Endothelial cell of umbilical vein (primary cell): ENCODE measurements at regions not wholly inside any gene's neighbourhood (a gene's known extent, or its start where the extent isn't known, plus 50 kb on each side); places are given as distances from the start of the nearest gene placed in this dataset.

Source experiments
- BruUV-seq: library from RNA; stranded (reverse); fragments of 400-500 nt; replicated peaks from 2 replicates; lab custom pipeline; 2021; lab: Mats Ljungman, UMichigan
- CTCF ChIA-PET: fragments of 300-600, 350-600 bp; sonication (Branson Sonifier 250); formaldehyde crosslinking; loops from one replicate; lab custom pipeline; 2021; ENCODE audit warnings: antibody characterized with exemption, inconsistent platforms; lab: Charles Lee
- POLR2A ChIA-PET: fragments of 300-600, 350-600 bp; sonication (Branson Sonifier 250); formaldehyde crosslinking; loops from one replicate; lab custom pipeline; 2021; ENCODE audit warnings: antibody characterized with exemption, inconsistent platforms; lab: Charles Lee
- DNase-seq: peaks from one replicate; pipeline ENCODE4 v3.0.0-alpha.2; 2011; ENCODE audit warnings: low read depth, low spot score
- FAIRE-seq: peaks from 2 replicates; lab custom pipeline; 2011; peaks lifted over from hg19 to GRCh38; lab: Jason Lieb, UNC
- H2AFZ ChIP-seq: 2 replicates; pipeline ENCODE4 v1.6.0; 2012; ENCODE audit warnings: low read depth, low read length, control low read depth, inconsistent platforms
- H3K27ac ChIP-seq: 2 replicates; pipeline ENCODE4 v1.5.1; 2011; ENCODE audit warnings: low read depth, mild to moderate bottlenecking, control low read depth, low read length, moderate library complexity; ENCODE audit not compliant: insufficient read depth
- H3K27me3 ChIP-seq, 2 experiments: 2 replicates each; pipeline versions ENCODE4 v1.6.0 to v1.6.1; 2011; ENCODE audit warnings: low read length in 2 of 2, mixed read lengths in 1 of 2; ENCODE audit not compliant: control insufficient read depth in 2 of 2, insufficient read depth in 2 of 2
- H3K36me3 ChIP-seq, 2 experiments: 2 replicates in 1 of 2; 3 replicates in 1 of 2; pipeline ENCODE4 v1.5.1; 2011; ENCODE audit warnings: low read length in 2 of 2, mild to moderate bottlenecking in 1 of 2, moderate library complexity in 1 of 2; ENCODE audit not compliant: control insufficient read depth in 2 of 2, insufficient read depth in 2 of 2; ENCODE audit errors: extremely low read depth in 1 of 2
- H3K4me1 ChIP-seq: 3 replicates; pipeline ENCODE4 v1.5.1; 2011; ENCODE audit warnings: mild to moderate bottlenecking, low read length; ENCODE audit not compliant: control insufficient read depth, insufficient read depth; ENCODE audit errors: extremely low read depth
- H3K4me2 ChIP-seq: 2 replicates; pipeline ENCODE4 v1.6.1; 2011; ENCODE audit warnings: low read length, control low read depth, mixed read lengths; ENCODE audit not compliant: insufficient read depth
- H3K4me3 ChIP-seq, 3 experiments: fragments of 200-600 bp in 1 of 3; sonication (generic), shearing (Covaris generic) in 1 of 3; replicated peaks in 1 of 3; 2 replicates each; pipeline ENCODE4 v1.5.1; 2011 to 2016; ENCODE audit warnings: control low read depth in 3 of 3, low read length in 3 of 3, mild to moderate bottlenecking in 2 of 3, inconsistent platforms in 1 of 3, low read depth in 1 of 3, moderate library complexity in 1 of 3; ENCODE audit not compliant: insufficient read depth in 1 of 3
- H3K79me2 ChIP-seq: 2 replicates; pipeline ENCODE4 v1.6.0; 2012; ENCODE audit warnings: low read length, inconsistent platforms; ENCODE audit not compliant: control insufficient read depth, insufficient read depth
- H3K9ac ChIP-seq: replicated peaks from 2 replicates; pipeline ENCODE3; 2011; ENCODE audit warnings: low read length, control low read depth; ENCODE audit not compliant: insufficient read depth; ENCODE audit errors: extremely low read depth
- H3K9me1 ChIP-seq: replicated peaks from 3 replicates; pipeline ENCODE4 v1.6.0; 2011; ENCODE audit warnings: mild to moderate bottlenecking, low read length; ENCODE audit not compliant: control insufficient read depth, insufficient read depth; ENCODE audit errors: extremely low read depth
- H3K9me3 ChIP-seq: replicated peaks from 2 replicates; pipeline ENCODE4 v1.5.1; 2012; ENCODE audit warnings: low read length, inconsistent platforms; ENCODE audit not compliant: control insufficient read depth, insufficient read depth
- H4K20me1 ChIP-seq: replicated peaks from 2 replicates; pipeline ENCODE3; 2011; ENCODE audit warnings: mild to moderate bottlenecking, low read length; ENCODE audit not compliant: control insufficient read depth, insufficient read depth; ENCODE audit errors: extremely low read depth
- FOS ChIP-seq: IDR thresholded peaks from 2 replicates; pipeline ENCODE4 v1.6.1; 2011; ENCODE audit warnings: mild to moderate bottlenecking, low read length, moderate library complexity, borderline replicate concordance; ENCODE audit not compliant: insufficient read depth
- GATA2 ChIP-seq: IDR thresholded peaks from 2 replicates; pipeline ENCODE4 v1.7.0; 2011; ENCODE audit warnings: low read depth, mild to moderate bottlenecking, moderate library complexity, mixed read lengths, low read length; ENCODE audit not compliant: insufficient read length, insufficient read depth
- MYC ChIP-seq: IDR thresholded peaks from one replicate; pipeline ENCODE4 v1.6.1; 2011; ENCODE audit warnings: mild to moderate bottlenecking, low read depth, low read length
- POLR2A ChIP-seq: IDR thresholded peaks from 2 replicates; pipeline ENCODE4 v1.6.1; 2012; ENCODE audit warnings: low read depth, mild to moderate bottlenecking, control low read depth, low read length
- POLR2AphosphoS5 ChIP-seq: IDR thresholded peaks from 2 replicates; pipeline ENCODE4 v1.6.1; 2012; ENCODE audit warnings: low read depth, mild to moderate bottlenecking, control low read depth, low read length, moderate library complexity; ENCODE audit not compliant: insufficient read depth
- dilution Hi-C: fragments of 300-500 bp; cut with MboI; formaldehyde crosslinking; loops from one replicate; pipeline ENCODE4 v1.15.0; 2019; ENCODE audit warnings: low sequenced_read_pairs; ENCODE audit not compliant: extremely low pct_ligation_motif_present
- intact Hi-C: fragments of 100-400 bp; cut with micrococcal nuclease; formaldehyde crosslinking; loops from one replicate; pipeline ENCODE4 v1.10.0; 2022
- TF ChIP-seq, protein P1 (sequence below): IDR thresholded peaks from 2 replicates; pipeline ENCODE4 v1.6.1; 2011; ENCODE audit not compliant: insufficient read depth, insufficient read length
- TF ChIP-seq, protein P2 (sequence below), 2 donors: IDR thresholded peaks; 1 replicate in 1 of 2; 2 replicates in 1 of 2; pipeline ENCODE4 v1.5.1; 2011; ENCODE audit warnings: low read length in 2 of 2, mild to moderate bottlenecking in 2 of 2, moderate library complexity in 2 of 2, control low read depth in 1 of 2, inconsistent platforms in 1 of 2, low read depth in 1 of 2; ENCODE audit not compliant: insufficient read depth in 1 of 2; ENCODE audit errors: extremely low read depth in 1 of 2

- BruUV-seq = no TSS peak
- no peak overlapping the region for H3K4me2 ChIP-seq
- TF ChIP-seq, protein P1, sequence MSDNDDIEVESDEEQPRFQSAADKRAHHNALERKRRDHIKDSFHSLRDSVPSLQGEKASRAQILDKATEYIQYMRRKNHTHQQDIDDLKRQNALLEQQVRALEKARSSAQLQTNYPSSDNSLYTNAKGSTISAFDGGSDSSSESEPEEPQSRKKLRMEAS = no peak
- TF ChIP-seq MYC (no peak), GATA2 (no peak), POLR2A (no peak), POLR2AphosphoS5 (no peak), FOS (no peak)
- TF ChIP-seq, protein P2, sequence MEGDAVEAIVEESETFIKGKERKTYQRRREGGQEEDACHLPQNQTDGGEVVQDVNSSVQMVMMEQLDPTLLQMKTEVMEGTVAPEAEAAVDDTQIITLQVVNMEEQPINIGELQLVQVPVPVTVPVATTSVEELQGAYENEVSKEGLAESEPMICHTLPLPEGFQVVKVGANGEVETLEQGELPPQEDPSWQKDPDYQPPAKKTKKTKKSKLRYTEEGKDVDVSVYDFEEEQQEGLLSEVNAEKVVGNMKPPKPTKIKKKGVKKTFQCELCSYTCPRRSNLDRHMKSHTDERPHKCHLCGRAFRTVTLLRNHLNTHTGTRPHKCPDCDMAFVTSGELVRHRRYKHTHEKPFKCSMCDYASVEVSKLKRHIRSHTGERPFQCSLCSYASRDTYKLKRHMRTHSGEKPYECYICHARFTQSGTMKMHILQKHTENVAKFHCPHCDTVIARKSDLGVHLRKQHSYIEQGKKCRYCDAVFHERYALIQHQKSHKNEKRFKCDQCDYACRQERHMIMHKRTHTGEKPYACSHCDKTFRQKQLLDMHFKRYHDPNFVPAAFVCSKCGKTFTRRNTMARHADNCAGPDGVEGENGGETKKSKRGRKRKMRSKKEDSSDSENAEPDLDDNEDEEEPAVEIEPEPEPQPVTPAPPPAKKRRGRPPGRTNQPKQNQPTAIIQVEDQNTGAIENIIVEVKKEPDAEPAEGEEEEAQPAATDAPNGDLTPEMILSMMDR (IDR thresholded peaks at IDR 0.05; ENCODE audit: extremely low read depth in 1 of 2, insufficient read depth in 1 of 2, low read depth in 1 of 2, low read length in 2 of 2) = no peak
Observed at GRCh38 chr12:124442281-124442680, 125.1 kb downstream of the NCOR2 start.

More at GRCh38 chr12:124442281-124442680, 125.1 kb downstream of the NCOR2 start:
- intact Hi-C loops = no loop called here
- no peak for DNase-seq
- H3K27me3 ChIP-seq = no peaks in the 10 kb centered on the region
- no peak overlapping the region for H2AFZ ChIP-seq
- no peaks in the 10 kb centered on the region for H3K9me3 ChIP-seq
- dilution Hi-C loops = no loop called here
- H3K4me3 ChIP-seq = no peak overlapping the region
- POLR2A ChIA-PET = no interaction called here
- H3K9ac ChIP-seq = peak overlapping the region; percentile 38
- H3K36me3 ChIP-seq = peaks cover 0 to 5% of the 10 kb centered on the region in 2 experiments
- FAIRE-seq = no peak
- no peaks in the 10 kb centered on the region for H4K20me1 ChIP-seq
- H3K9me1 ChIP-seq = no peaks in the 10 kb centered on the region
- peaks cover 27% of the 10 kb centered on the region for H3K4me1 ChIP-seq
- H3K79me2 ChIP-seq = no peaks in the 10 kb centered on the region
- CTCF ChIA-PET = interaction anchor here (1.6 to 3.8 kb wide), 2 partner anchors 11 to 54 kb away, joined by 4 to 12 read pairs; no protein-coding TSS in a partner anchor
- peak overlapping the region; percentile 89 for H3K27ac ChIP-seq
